WERI-Rb-1 (cell line): ENCODE measurements at regions not wholly inside any gene's neighbourhood (a gene's known extent, or its start where the extent isn't known, plus 50 kb on each side); places are given as distances from the start of the nearest gene placed in this dataset.

Experiments used
- DNase-seq: peaks from one replicate; pipeline ENCODE4 v3.0.0-alpha.2; 2020
- H3K27ac ChIP-seq: fragments of 250-450 bp; sonication (Bioruptor Pico); 2 replicates; pipeline ENCODE4 v1.5.1; 2020; ENCODE audit warnings: mild to moderate bottlenecking, moderate library complexity
- H3K27me3 ChIP-seq: fragments of 250-450 bp; sonication (Bioruptor Pico); 2 replicates; pipeline ENCODE4 v1.5.1; 2021; ENCODE audit warnings: mild to moderate bottlenecking, low read depth, moderate library complexity; ENCODE audit not compliant: insufficient read depth, severe bottlenecking
- H3K36me3 ChIP-seq: fragments of 250-450 bp; sonication (Bioruptor Pico); 2 replicates; pipeline ENCODE4 v1.5.1; 2020; ENCODE audit warnings: mild to moderate bottlenecking, moderate library complexity
- H3K4me3 ChIP-seq: 2 replicates; pipeline ENCODE4 v1.5.1; 2011; ENCODE audit warnings: low read depth, mild to moderate bottlenecking, control low read depth, low read length
- H3K9me3 ChIP-seq: fragments of 250-450 bp; sonication (Bioruptor Pico); 2 replicates; pipeline ENCODE4 v1.5.1; 2021; ENCODE audit warnings: mild to moderate bottlenecking, moderate library complexity; ENCODE audit not compliant: severe bottlenecking
- TF ChIP-seq, protein P1 (sequence below): IDR thresholded peaks from 2 replicates; pipeline ENCODE4 v1.5.1; 2011; ENCODE audit warnings: low read depth, mild to moderate bottlenecking, control low read depth, inconsistent platforms, low read length

DNA sequence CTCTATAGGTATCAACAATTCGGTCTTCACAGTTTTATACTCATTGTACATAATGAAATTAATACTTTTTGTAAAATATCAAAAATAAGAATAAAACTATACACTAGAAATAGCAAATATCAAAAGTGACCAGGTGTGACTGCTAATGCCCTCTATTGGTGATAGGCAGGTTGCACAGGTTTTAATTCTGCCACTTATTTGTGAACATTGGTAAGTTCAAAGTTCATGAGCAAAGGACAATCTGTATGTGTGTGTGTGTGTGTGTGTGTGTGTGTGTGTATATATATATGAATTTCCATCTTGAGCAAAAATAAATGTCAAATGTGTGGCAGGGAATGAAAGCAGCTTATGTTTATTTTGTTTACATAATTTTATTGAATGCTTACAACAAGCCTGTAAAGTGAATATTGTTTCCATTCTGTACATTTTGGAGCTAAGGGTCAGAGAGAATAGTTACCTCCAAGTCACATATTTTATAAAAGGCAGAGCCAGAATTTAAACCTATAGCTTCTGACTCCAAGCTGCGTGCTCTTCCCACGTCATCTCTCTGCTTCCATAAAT lies 537.4 kb downstream of the CPS1 start:
- Histone ChIP-seq H3K27me3 (no peaks in the 10 kb centered on the region), H3K36me3 (no peaks in the 10 kb centered on the region), H3K4me3 (no peak overlapping the region), H3K27ac (no peak overlapping the region), H3K9me3 (no peaks in the 10 kb centered on the region)
- TF ChIP-seq, protein P1, sequence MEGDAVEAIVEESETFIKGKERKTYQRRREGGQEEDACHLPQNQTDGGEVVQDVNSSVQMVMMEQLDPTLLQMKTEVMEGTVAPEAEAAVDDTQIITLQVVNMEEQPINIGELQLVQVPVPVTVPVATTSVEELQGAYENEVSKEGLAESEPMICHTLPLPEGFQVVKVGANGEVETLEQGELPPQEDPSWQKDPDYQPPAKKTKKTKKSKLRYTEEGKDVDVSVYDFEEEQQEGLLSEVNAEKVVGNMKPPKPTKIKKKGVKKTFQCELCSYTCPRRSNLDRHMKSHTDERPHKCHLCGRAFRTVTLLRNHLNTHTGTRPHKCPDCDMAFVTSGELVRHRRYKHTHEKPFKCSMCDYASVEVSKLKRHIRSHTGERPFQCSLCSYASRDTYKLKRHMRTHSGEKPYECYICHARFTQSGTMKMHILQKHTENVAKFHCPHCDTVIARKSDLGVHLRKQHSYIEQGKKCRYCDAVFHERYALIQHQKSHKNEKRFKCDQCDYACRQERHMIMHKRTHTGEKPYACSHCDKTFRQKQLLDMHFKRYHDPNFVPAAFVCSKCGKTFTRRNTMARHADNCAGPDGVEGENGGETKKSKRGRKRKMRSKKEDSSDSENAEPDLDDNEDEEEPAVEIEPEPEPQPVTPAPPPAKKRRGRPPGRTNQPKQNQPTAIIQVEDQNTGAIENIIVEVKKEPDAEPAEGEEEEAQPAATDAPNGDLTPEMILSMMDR: peak; percentile 50; the same call in 1 of the 2 replicates
- DNase-seq: no peak

DNA sequence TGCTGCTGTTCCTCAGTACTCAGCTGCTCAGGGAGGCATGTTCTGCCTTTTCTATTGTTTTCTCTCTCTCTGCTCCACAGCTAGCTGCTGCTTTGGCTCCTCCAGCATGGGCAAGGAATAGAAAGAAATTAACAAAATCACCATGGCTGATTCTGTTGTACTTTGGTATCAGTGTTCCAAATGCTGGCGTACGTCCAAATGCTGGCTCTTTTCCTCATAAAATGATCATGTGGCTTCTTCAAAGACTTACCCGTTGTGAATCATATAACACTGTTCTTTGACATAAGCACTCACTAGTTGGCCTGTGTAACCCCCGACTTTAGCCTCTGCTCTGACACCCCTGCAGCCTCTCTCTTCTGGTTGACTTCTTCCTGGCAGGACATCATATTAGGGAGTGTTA lies 547.6 kb downstream of the CPS1 start:
- DNase-seq: no peak
- Histone ChIP-seq H3K36me3 (no peaks in the 10 kb centered on the region), H3K4me3 (no peak overlapping the region), H3K9me3 (no peaks in the 10 kb centered on the region), H3K27me3 (no peaks in the 10 kb centered on the region), H3K27ac (no peak overlapping the region)
- TF ChIP-seq, protein P1: no peak

DNA sequence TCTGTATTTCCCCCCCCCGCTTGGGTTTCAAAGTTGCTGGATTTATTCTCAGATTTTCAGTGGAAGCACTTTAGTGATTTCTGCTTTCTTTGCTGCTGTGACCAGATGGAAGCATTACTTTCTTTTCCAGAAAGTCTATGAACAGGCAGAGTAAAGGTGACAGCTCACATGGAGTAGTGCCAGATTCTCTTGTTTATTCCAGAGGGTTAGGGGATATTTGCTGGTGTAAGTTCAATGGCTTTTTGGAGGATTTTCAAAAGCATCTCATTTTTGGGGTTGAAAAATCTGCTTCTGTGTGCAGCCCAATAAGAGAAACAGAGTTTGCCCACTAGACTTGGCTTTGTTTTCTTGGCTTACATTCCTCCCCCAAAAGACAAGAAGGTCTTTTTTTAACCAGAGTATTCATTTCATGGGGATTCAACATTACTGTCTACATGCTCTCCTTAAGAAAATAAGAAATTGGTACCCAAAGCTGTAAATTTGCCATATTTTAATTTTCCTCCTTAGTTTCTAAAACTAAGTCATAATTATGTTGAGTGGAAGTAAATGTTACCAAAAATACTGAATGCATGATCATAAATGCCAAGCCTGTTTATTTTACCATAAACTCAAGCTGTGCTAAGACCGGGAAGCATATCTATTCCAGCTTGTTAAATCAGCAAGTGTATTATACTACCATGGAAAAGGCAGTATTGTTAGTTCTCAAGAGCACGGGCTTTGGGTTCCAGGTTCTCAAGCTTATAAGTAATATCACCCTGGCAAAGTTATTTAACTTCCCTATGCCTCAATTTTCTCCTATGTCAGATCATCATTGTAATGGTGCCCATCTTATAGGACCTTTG lies 557.2 kb downstream of the CPS1 start:
- no peaks in the 10 kb centered on the region for H3K27me3 ChIP-seq
- no peak for DNase-seq
- H3K4me3 ChIP-seq: no peak overlapping the region
- no peaks in the 10 kb centered on the region for H3K9me3 ChIP-seq
- TF ChIP-seq, protein P1: no peak
- no peak overlapping the region for H3K27ac ChIP-seq
- H3K36me3 ChIP-seq: no peaks in the 10 kb centered on the region

DNA sequence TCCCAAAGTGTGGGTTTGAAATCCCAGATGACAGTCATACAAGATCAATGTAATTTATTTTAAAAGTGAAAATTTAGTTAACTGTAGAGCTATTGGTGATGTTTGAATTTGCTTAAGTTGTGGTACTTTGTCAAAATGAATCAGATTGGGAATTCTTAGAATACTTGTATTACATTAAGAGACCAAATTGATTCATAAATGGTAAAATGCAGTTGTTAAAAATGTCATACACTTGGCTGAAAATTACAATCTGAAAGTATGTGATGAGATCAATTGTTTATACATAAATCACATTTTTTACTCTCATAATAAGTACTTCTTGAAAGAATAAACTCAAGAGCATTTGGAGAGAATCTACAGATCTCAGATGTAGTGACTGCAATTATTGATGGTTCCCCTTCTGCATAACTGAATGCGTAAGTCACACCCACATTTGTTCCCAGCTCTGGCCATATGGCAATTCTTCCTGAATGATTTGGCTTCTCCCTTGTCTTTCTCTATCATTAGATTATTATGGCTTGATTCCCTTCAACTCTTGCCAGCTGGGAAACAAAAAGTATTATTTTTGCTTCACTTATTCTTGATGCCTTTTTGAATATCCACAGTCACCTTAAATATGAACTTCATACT lies 558.5 kb downstream of the CPS1 start:
- Histone ChIP-seq H3K27me3 (no peaks in the 10 kb centered on the region), H3K27ac (no peak overlapping the region), H3K36me3 (no peaks in the 10 kb centered on the region), H3K9me3 (no peaks in the 10 kb centered on the region), H3K4me3 (no peak overlapping the region)
- TF ChIP-seq, protein P1: no peak
- DNase-seq: no peak

DNA sequence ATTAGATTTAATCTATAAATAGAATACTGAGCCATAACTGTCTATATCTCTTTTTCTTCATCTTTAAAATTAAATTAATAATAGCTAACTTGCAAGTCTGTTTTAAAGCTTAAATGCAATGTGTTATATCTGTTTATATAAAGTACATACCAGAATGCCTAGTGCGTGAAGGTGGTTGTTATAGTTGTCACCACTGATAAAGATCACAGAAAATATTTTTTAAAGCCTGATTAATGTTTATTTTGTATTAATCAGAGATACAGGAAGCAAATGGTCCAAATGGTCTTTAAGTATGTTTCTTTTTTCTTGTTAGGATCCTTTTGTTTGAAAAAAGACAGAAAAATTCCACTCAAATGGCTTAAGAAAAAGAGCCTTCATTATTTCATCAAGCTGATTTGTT lies 560.6 kb downstream of the CPS1 start:
- Histone ChIP-seq H3K9me3 (no peaks in the 10 kb centered on the region), H3K27me3 (no peaks in the 10 kb centered on the region), H3K36me3 (no peaks in the 10 kb centered on the region), H3K27ac (no peak overlapping the region), H3K4me3 (no peak overlapping the region)
- no peak for DNase-seq
- TF ChIP-seq, protein P1: no peak
